ENCODE measurements at regions not wholly inside any gene's neighbourhood (a gene's known extent, or its start where the extent isn't known, plus 50 kb on each side); places are given as distances from the start of the nearest gene placed in this dataset.
"Not testable (repeated sequence)": the region's sequence is repeated elsewhere in the genome, so short reads cannot be mapped to it uniquely, and the experiment has no call there.

DNA sequence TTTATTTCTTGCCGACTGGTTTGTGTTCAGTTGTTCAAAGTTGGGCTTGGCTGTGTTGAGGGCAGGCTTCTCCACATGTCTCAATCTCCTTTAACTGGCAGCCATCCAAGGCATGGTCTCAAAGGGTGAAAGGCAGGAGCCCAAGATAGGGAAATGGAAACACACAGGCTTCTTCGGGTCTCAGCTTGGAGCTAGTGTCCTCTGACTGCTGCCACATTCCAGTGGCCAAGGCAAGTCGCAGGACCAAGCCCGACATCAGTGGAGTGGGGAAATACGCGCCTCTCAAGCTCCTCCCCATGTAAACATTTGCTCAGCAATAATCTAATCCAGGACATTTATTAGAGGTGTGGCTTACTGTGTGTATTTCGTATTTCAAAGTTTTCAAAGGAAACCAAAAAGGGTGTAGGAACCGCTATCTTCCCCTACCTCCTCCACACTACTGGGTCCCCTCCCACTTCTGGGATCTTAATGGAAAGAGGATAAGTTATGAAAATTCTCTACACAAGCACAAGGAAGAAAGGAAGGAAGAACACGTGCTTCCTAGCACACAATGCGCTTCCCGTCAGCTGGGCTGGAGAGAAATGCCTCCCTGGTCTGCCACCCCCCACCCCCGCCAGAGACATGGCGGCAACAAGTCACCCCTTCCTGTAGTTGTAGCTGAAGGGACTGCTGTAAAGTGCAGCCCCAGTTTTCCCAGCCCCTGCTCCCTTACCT lies 181.7 kb downstream of the FAM43A start:
- no peak for DNase-seq

GRCh38 chr3:194868831-194869230 lies 183.1 kb downstream of the FAM43A start:
- DNase-seq, result no peak

GRCh38 chr3:194869482-194870169 lies 183.9 kb downstream of the FAM43A start:
- DNase-seq, result no peak

GRCh38 chr3:194870394-194871110 lies 184.9 kb downstream of the FAM43A start:
- DNase-seq, result no peak

DNA sequence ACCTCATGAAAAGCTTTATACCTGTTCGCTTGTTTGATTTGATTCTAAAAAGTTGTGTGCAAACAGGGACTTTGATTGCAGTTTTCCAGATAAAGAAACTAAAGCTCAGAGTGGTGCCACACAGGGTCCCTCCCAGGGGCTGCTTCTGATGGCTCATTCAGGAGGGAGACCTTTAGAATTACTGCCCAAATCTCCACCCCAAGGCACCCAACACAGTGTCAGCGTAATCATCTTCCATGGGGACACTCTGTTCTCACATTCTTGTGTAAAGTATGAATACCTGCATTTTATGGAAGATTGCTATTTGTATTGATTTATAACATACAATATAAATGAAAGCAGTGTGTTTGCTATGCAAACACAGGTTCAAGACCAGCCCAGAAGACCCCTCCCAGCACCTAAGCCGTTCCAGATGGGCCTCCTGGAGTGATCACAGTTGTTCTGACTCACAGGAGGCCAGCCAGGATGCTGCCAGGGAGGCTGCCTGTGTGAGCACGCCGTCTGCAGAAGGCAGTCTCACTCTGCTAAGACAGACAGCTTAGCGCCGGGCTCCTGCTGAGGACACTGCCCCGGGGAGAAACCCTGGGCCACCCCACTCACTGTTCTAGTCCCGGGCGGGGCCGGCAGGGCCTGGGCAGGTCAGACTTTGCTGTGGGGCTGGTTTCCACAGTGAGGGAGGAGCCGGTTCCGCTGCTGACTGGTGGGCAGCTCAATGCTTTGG lies 185.6 kb downstream of the FAM43A start:
- DNase-seq, result peak; percentile 79

DNA sequence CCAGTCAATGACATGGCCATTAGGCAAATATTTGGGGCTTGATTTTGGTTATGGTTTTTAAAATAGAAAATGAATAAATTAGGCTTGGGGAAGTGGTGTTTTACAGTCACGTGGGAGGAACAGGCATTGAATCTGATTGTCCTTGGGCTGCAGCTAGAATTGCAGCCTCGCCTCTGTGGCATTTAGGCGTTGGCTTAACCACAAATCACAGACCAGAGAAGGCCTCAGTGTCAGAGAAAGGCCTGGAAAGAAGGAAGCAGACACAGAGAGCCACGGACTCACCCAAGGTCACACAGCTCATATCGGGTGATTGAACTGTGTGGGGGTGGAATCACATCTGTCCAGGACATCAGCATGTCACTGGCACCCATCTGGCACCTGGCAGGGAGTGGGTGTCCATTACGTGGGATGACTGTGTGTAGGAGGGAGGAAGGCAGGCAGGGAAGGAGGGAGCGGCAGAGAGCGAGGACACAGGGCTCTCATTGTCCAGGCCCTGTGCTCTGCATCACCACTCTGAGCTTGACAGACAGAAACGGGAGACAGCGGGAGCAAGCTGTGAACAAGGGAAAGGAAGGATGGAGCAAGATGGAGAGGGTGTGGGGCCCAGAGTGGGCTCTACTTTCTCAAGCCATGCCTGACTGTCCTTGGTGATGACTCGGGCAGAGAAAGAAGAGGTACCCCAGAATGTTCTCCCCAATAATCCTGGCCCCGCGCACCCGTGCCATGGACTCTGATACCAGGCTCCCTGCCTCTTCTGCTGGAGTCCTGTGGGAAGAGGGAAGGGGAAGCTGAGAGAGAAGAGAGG lies 186.4 kb downstream of the FAM43A start:
- peak; percentile 54 for DNase-seq

GRCh38 chr3:194872669-194872977 lies 186.9 kb downstream of the FAM43A start:
- no peak for DNase-seq

DNA sequence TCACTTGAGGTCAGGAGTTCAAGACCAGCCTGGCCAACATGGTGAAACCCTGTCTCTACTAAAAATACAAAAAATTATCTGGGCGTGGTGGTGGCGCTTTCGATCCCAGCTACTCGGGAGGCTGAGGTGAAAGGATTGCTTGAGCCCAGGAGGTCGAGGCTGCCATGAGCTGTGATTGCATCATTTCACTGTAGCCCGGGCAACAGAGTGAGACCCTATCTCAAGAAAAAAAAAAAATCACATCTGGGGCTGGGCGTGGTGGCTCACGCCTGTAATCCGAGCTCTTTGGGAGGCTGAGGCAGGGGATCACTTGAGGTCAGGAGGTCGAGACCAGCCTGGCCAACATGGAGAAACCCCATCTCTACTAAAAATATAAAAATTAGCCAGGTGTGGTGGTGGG lies 187.8 kb downstream of the FAM43A start:
- DNase-seq, result not testable (repeated sequence)

DNA sequence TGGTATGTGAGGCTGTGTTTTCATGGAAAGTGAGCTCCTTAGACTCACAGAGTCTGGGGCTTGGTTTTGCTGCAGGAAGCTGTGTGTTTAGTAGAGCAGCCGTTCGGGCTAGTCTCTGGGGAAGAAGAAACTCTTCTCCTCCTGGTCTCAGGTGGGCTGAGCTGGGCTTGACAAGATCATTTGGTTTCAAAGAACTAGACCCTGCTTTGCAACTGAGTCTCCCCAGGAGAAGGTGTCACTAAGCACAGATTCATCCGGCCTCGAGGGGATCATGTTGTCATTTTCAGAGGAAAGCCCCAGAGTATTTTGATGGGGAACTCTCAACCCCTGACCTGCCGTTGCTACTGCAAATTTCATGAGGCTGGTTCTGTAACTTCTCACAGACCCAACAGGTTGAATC lies 188.5 kb downstream of the FAM43A start:
- DNase-seq, result no peak

- DNase-seq, result no peak
These were observed 189.1 kb downstream of the FAM43A start for GRCh38 chr3:194874783-194875182.

DNA sequence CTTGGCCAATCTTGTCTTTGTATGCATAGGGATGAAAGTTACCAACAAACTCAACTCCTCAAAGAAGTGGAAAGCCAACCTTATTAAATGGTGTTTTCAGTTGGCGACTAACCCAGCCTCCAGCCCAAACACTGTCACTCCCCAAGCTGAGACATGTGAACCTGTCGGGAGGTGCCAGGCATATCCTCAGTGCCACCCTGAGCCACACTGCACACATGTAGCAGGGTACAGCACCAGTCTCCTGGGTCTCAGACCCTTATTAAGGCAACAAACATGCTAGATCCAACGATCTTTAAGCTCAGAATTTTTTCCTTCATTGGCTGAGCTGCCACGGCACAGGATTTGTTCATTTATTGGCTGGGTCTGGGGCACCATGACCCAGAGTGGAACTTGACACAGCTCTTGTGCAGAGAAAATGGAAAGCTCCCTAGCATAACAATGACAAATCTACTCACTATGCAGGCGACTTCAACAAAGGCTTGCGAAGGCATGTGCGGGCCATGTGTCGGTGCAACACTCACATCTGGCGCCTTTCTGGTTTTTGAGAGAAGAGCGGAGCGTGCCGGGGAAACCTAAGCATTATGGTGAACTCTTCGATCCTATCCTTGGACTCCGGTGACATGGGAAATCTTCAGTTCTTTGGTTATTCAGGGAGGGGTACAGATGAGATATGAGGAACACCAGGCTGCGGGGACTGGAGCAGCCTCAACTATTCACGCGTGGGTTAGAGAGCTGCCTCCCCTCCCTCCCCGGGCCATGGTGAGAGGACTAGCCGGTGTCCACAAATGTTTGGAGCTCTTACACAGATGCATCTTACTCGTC lies 190.1 kb downstream of the FAM43A start:
- no peak for DNase-seq

DNA sequence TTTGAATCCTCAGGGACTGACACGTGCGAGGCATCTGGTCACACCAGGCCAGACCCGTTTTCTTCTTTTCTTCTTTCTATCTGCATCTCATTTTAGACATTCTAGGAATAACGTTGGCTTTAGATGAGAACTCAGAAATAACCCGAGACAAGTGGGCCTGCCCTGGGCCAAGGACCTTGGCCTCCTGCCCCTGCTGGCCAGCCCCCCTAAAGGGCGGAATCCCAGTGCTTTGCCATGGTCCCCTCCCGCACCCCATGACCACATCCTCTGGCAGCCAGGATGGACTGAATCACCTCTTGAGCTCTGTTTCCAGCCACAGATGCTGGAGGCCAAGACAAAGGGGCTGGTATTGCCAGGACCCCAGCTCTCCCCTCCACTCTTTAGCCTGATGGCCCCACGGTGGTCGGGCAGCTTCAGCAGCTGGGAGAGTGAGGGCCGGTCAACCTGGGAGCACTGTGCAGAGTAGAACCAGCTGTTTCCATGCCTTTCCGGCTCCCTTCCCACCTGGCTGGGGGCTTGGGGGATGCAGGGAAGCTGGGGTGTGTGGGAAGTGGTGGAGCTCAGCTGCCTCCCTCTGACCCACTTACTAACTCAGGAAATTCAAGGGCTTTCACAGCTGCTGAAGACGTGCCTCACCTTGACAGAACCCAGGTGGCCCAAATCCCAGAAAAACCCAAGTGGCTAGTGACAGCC lies 190.9 kb downstream of the FAM43A start:
- DNase-seq, result no peak

DNA sequence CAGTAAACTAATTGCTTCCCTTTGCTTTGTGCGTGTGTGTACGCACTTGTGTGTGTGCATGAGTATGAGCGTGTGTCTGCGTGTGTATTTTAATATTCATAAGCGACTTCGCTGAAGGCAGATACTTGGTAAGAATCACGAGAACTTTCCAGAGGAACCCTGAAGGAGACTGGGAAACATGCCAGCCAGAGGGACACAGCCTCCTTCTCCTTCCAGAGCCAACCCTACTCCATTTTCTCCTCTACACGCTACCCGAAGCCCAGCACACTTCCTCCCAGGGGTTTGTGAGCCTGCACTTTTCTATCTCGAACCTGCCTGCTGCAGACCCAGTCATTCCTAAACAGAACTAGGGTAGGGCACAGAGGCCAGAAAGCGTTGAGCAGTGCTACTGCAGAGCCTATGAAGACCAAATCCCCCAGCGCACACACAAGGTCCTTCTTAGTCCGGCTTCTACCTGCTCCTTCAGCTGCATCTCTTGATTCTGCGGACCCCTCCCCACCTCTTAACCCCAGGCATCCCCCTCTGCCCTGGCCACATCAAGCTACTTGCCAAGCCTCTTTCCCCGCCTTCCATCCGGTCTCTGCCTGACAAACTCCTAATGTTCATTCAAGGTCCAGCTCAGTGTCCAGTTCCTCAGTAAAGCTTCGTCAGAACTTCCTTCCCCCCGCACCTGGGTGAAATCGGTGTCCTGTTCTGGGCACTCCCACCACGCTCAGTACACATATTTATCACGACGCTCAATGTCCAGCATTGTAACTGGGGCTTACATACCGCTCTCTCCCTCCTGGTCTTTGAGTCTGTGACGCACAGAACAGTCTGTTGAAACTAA lies 191.8 kb downstream of the FAM43A start:
- DNase-seq, result peak; percentile 61

DNA sequence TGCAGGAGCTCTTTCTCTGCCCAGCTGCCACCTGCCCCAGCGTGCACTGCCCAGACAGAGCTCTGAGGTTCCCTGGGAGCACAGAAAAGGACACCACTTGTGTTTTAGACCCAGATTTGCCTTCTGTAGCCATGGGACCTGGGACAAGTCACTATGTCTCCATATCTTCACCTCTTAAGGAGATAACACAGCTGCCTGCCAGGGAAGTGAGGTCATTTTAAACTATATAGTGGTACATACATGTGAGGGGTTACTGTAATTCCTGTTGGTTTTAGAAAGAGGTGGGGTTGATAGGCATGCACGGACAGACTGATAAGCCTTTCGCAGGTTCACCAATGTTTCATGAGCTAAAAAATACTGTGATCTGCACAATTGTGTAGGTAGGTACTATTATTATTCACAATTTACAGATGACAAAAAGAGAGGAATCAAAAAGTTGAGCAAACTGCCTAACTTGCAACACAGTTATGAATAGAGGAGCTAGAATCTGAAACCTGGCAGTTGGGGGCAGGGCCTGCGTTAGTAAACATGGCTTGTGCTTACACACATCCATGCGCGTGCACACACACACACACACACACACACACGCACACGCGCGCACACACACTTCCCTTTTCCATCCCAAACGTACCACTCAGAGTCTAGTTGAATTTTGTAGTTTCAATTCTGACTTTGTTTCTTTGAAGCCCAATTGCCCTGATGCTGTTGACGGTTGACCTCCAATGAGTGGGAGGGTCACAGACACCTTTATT lies 193.6 kb downstream of the FAM43A start:
- peak; percentile 62 for DNase-seq

GRCh38 chr3:194879991-194880939 lies 194.6 kb downstream of the FAM43A start:
- DNase-seq, result peak; percentile 81

GRCh38 chr3:194880940-194881925 lies 195.6 kb downstream of the FAM43A start:
- no peak for DNase-seq
